NCI-H1105 (cell line): ENCODE measurements at regions not wholly inside any gene's neighbourhood (a gene's known extent, or its start where the extent isn't known, plus 50 kb on each side); places are given as distances from the start of the nearest gene placed in this dataset.
"Not testable (repeated sequence)": the region's sequence is repeated elsewhere in the genome, so short reads cannot be mapped to it uniquely, and the experiment has no call there.

Source experiments
- DNase-seq: peaks from one replicate; lab custom pipeline; 2025; lab: John Stamatoyannopoulos, UW

DNA sequence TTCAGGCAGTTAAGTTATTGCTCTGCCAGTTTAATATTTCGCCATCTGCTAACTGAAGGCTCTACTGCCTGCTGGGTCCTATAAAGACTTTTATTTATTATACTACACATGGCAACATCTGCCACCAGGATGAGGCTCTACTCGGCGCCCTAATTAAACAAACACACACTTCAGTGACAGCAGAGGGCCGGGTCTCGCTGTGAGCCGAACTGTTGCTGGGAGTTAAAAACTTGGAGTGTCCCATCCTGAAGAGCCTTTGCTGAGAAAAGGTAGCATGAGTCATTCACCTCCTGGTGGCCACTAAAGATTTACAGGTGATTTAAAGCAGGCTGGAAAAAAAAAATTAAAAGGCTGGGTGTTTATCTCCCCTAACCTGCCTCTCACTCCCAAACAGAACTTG, 183.7 kb downstream of the NPIPA8 start:
- DNase-seq: not testable (repeated sequence)

DNA sequence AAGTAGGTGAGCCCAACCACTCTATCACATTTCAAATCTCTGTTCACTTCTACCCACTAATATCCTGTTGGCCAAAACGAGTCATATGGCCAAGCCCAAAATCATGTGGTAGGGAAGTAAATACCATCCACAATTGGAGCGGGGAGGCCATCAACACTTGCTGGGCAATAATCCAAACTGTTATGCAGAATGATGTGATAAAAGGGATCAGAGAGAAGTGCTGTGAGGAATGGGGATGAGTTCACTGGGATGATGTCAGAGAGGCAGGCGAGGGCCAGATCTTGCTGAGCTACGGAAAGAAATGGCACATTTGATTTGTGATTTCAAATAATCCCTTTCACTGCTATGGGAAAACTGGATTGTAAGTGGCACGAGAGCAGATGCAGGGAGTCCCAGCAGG, 188.4 kb downstream of the NPIPA8 start:
- DNase-seq: not testable (repeated sequence)

DNA sequence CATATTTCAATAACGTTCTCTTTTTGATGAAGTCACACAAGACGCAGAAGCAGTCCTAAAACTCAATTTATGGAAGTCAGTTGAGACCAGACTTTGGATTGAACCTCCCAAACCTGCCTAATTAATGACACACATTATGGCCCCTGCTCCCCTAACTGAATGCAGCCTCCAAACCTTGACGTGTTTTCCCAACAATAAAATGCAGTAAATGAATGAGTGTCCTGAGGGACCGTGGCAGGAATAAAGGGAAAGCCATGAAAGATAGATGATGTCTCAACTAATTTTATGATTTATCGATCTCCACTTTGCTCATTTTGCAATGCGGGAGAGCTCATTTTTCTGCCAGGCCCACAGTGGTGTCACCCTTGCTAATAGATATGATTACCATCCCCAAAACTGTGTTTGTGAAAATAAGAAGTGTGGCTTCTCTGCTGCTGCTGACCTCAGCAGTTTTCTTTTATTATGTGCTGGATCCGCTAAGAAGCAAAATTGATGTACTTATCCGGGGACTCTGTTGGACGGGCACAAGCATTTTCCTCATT, 189.9 kb downstream of the NPIPA8 start:
- DNase-seq: not testable (repeated sequence)

DNA sequence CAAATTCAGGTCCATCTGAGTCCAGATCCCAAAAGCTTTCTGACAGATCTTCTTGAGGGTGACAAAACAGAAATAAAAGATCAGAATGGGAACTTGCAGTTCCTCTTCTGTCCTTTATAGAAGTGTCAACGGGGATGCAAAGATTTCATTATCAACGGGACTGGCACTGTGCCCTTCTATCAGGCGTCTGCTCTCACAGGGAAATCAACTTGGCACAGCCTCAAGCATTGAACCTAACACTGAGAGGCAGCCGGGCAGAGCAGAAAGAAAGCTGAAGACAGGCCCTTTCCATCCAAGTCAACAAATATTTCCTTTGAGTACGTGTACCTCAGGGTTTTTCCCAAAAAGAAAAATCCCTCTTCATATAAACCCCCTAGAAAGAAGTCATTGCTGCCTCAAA, 194.5 kb downstream of the NPIPA8 start:
- not testable (repeated sequence) for DNase-seq

DNA sequence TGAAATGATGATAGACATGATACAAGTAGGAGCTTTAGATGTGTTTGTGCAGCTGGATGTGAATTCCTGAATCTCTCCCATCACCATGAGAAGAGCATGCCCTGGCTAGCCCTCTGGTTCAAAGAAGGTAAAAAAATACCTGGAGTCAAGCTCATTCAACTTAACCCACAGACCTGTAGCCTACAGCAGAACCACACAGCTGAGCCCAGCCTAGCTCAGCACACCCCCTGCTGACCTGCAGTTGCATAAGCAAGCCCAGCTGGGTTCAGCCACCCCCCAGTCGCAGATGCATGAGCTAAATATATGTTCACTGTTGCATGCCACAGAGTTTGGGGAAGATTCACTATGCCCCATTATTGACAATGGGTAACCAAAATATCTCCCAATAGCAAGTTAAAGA, 200.2 kb downstream of the NPIPA8 start:
- DNase-seq: not testable (repeated sequence)

DNA sequence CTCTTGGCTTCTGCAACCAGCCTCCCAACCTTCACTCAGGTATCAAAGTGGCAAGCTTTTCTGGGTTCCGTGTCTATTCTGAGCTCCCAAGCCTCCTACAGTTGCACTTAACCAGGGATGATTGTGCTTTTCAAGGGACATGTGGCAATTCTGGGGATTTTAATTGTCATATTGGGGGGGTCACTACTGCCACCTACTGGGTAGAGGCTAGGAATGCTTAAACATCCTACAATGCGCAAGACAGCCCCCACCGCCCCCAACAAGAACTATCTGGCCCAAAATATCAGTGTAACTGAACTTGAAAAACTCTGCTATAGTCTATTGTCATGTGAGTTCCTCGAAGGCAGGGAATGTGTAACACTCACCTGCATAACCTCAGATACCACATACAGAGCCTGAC, 201.5 kb downstream of the NPIPA8 start:
- not testable (repeated sequence) for DNase-seq

DNA sequence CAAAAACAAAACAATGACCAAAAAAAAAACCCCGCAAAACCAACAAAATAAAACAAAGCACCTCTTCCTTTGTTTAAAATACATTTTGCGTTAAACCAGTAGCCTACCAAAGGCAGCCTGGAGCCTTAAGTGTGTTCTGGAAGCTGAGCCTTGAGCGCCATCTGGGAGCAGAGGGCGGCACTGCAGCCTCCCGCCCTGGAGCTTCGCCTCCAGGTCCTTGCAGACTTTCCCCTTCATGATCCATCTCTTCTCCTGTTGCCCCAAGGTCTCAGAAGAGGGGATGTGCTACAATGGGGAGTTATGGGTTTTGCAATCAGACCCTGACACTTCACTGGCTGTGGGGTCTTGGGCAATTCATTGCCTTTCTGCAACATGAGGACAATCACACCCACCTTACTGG, 204.9 kb downstream of the NPIPA8 start:
- DNase-seq: not testable (repeated sequence)

DNA sequence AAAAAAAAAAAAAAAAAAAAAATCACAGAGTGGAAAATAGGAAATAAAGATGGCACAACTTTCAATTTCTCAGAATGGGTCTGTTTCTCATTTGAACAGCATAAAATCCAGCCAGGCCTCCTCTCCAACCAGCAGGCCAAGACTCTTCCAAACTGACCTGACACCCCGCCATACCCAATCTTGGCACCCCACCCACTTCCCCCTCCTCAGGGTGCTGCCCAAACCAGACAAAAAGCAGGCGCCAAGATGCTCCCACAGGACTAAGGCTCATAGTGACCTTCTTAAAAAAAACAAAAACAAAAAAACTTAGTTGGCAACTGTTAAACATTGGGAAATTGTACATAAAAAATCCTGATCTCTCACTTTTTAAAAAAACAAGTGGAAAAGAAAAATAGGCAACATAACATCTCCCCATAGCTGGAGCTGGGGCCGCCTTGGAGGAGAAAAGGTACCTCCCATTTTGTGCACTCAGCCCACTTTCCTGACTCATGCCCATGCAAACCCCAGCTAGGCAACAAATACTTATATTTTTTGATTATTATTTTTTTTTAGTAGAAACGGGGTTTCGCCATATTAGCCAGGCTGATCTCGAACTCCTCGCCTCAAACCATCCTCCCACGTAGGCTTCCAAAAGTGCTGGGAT, 205.9 kb downstream of the NPIPA8 start:
- not testable (repeated sequence) for DNase-seq

DNA sequence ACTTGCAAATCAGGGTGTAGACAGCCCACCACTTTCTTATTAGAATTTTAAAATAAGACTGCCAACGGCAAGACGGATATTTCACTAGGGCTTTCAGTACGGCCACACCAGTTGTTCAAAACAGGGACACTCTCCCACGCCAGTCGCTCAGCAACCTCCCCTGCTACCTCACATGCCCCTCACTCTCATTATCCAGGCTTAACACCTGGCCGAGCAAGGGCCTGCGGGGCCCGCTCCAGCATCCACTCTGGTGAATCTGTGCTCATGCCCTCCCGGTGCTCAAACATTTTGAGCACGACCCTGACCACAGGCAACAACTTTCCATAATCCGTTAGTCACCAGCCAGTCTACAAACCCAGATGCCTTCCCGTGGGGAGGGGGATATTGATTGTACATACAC, 209.5 kb downstream of the NPIPA8 start:
- DNase-seq: not testable (repeated sequence)

DNA sequence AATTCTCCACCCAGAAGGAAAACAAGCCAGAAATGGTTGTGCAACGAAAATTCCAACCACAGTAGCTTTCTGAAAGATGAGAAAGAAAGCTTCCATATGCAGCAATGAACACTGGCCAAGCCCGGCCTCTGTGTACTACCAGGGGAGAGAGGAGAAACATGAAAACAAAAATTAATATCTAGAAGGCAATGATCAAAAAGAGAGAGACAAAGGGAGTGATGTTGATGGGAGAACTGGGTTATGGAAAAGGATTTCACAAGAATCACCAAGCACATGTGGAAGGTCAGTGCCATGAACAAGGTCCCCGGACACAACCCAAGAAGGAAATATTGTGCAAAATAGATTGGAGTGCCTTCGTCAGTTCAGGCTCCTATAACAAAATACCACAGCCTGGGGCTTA, 217.4 kb downstream of the NPIPA8 start:
- DNase-seq: not testable (repeated sequence)

DNA sequence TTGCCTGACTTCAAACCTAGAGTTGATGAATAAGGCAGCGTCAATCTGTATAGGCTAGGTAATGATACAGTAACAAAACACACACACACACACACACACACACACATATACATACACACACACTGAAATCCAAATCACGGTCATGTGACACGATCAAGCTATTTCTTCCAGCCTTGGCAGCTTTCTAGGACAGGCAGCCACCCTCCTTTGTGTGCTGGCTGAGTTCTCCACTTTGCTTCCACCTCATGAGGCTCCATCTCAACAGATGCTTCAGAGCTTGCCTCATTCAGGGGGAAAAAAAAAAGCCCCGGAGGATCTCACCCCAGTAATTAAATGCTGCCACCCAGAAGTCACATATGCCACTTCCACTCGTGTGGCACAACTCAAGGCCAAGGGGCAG, 217.9 kb downstream of the NPIPA8 start:
- not testable (repeated sequence) for DNase-seq

DNA sequence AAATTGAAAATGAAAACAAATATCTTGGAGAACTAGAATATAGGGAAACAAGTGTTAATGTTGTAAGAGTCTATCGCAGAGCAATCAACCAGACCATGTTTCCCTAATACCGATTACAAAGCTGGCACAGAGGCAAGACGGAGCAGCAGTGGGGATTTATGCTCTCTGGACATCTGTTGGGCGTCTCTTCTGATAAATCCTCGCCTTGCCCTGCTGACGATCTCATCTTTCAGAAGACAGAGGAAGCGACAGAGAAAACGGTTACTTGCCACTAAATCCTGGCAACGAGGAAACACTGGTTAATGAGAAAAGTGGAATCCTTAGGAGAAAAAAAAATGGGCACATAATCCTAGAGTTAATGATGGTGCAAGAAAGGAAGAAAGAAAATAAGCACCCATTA, 218.5 kb downstream of the NPIPA8 start:
- DNase-seq: not testable (repeated sequence)

DNA sequence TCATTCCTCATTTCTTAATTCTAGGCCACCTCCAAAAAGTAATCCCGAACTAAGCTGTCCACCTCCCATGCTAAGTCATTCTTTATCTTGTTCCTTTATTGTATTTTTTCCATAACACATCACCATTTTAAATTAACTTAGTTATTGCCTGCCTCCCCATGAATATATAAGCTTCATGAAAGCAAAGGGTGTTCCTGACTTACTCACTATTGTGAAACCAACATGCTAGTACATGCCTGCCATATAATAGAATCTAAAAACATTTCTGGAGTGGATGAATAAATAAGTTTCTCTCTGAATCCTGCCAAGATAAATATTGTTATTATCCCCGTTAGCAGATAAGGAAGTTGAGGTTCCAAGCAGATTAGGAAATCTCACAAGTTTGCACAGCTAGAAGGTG, 232.1 kb downstream of the NPIPA8 start:
- DNase-seq: not testable (repeated sequence)

DNA sequence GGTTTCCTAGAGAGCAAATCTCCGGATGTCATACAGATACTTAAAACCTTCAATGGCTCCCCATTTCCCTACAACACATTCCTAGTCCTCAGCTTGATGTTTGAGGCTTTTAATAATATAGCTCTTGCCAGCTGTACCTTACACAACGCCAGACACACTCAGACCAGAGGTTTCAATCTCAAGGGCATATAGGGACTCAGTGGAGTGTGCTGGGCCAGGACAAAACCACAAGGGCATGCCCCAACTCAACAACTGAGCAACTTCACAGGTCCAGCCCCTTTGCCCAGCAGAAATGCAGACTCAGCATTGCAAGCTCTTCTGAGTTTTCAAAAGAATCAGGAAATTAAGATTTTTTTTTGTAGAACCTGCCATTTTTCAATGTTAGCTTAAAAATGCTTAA, 235.5 kb downstream of the NPIPA8 start:
- not testable (repeated sequence) for DNase-seq

DNA sequence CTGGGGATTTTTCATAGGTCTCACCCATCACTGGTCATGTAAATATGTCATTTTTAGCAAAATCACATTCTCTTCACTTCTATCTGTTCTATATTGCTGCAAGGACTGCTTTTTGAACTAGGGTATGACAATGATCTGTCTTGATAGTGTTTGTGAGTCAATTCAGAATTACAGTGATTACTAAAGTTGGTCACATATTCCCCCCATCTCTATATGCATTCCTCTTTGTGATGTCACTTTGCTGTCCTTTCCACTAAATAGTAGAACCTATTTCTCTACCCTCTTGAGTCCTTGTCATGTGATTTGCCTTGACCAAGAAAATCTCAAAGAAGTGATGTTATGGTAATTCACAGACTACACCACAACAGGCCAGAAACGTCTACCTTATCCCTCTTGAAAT, 243.9 kb downstream of the NPIPA8 start:
- not testable (repeated sequence) for DNase-seq

DNA sequence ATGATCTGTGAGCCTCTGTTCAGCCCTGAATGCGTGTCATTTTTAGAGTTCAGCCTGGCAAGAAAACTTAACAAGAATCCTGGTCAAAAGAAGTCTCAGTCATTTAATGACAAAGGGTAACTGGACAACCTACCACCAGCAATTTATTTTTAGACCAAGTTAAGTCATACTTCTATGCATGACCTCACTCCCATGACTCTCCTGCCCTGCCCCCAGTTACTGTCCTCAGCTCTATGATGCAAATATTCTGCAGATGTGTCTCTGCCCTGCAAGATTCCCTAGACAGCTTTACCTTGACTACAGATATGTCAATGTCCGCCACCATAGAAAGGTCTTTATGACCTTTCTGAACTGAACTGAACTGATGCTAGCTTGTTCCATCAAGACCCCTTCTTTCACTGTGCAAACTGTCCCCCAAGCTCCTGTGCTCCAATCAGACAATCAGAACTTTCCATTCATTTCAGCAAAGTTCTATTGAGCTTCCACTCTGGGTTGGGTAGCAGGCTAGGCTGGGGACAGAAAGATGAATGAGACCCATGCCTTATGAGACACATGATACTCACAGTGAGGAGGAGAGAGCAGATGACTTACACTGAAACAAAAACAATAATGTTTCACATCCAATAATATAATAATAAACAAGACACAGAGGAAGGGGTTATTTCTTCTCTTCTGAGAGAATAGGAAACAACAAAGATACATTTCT, 255.7 kb downstream of the NPIPA8 start:
- not testable (repeated sequence) for DNase-seq

DNA sequence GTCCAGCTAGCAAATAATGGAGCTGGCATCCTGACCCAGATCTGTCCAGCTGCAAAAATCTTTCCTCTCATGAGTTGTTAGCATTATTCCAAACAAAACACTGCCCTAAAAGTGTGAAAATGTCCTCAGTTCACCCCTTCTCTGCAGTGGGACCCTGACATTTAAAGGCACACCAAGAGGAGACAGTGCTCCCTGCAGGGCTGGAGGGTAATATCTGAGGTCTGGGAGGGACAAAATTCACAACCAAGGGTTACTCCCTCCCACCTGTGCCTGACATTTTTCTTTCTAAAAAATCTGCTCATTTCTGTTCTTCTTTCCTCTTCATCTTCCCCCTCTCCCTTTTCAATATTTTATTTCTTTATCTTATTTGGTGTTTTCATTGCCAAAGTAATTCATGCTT, 258.6 kb downstream of the NPIPA8 start:
- DNase-seq: not testable (repeated sequence)

DNA sequence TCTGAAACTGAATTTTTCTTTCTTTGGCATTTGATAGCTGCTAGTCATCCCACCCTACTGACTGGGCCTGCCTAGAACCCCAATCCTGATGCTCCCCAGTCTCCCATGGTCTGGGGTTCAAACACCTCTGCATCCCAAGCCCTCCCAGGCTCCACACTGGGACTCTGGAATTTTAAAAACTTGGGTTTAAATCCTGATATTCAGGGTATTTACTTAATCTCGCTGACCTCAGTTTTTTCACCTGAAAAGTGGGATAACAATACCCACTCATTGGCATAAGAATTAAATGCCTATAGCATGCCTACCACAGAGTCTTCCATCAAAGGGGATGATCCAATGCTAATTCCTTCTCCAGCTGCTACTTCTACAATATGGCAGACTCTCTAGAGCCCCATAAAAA, 264.4 kb downstream of the NPIPA8 start:
- no peak for DNase-seq

DNA sequence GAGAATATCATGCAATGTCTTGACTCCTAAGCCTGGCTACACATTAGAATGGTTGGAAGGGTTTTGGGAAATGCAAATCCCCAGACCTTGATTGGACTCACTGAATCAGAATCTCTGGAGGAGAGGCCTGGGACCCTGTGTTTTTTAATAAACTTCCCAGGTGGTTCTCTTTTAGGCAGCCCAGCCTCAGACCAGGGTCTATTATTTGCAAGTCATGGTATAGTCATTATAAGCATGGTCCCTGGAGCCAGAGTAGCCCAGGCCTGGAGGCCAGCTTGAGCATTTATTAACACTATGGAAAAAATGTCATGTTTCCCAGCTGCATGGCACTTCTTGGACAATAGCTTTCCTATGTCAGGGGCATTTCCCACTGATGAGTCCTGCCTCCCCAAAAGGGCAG, 266.9 kb downstream of the NPIPA8 start:
- DNase-seq: no peak

DNA sequence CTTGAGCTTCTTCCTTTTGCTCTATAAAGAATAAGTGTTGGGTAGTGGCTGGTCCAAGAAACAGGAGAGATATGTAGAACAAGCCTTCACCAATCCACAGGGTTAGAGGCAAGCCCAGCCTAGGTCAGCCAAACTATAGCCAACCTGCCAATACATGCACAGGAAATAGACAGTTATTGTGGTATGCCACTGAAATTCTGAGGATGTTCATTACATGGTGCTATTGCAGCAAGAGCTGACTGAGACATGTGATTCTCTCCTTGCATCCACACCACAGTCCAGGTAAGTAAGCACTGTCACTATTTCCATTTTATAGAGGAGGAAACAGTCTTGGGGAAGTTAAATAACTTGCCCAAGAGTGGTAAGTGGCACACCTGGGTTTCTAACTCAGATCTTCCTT, 268.1 kb downstream of the NPIPA8 start:
- no peak for DNase-seq

DNA sequence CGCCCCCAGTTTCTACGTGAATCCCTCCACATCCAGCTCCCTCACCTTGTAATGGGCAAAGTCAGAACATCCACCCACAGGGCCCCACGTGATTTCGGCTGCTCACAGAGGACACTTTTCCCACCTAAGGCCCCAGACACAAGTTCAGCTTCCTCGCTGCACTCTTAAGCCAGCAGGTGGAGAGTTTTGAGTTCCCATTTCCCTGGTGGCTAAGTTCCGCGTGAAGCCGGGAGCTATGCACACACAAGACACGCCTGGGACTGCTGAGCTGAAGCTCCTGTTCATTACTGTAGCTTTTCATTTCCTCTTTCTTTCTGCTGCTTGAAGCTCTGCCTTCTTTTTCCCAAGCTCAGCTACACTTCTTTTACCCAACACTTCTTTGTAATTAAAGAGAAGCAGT, 273.8 kb downstream of the NPIPA8 start:
- DNase-seq: no peak

DNA sequence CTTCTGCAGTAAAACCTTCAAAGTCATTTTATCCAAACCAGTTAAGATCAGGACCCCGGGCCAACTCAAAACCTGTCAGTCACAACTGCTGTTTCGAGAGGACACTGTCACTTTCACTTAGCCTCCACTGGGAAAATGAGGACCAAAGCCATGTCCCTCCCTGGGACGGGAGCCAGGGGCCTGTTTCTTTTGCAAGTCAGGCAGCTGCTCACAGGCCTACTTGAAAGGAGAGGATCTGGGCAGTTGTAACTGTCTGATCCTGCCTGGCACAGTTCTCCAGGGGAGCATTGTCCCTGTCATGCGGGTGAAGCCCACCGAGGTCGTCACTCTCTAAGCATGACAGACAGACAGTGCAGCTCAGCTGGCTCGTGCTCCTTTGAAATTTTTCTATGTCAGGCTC, 276.2 kb downstream of the NPIPA8 start:
- DNase-seq: no peak

DNA sequence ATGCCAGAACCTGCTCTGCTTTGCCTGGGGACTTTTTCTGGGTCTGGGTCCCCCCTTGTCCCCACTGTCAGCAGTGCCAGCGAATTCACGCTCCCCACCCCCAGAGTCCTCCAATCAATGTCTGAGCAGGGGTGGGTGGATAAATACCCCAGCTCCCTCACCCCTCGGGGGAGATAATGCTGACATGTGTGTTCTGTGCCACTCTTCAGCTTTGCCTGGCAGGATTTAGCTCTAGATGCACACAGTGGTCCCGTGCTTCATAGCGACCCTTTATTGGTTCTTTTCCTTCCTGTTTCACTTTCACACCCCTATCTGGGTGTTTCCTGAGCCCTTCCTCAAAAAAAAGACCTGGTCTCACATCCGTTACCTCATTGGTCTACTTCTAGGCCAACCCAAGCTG, 277.0 kb downstream of the NPIPA8 start:
- DNase-seq: no peak

DNA sequence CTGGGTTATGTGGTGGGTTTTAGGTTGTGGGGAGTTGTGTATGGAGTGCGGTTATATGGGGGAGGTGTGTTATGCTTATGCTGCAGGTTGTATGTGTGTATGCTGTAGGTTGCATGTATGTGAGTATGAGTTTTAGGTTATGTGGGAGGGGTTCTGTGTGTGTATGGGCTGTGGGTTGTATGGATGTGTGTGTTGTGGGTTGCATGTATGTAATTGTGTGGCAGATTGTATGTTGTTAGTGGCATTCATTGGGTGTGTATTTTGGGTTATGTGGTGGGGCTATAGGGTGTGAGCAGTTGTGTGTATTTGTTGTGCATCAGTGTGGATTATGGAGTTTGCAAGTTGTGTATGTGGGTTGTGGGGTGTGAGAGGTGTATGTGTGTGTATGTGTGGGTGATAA, 277.4 kb downstream of the NPIPA8 start:
- no peak for DNase-seq
